ENCODE measurements at regions not wholly inside any gene's neighbourhood (a gene's known extent, or its start where the extent isn't known, plus 50 kb on each side); places are given as distances from the start of the nearest gene placed in this dataset.

- Histone ChIP-seq H3K9me3 (replicated peaks; ENCODE audit: control insufficient read depth, insufficient read depth, low read length) (no peaks in the 10 kb centered on the region; the same call in 2 of the 3 replicates), H3K79me2 (ENCODE audit: control insufficient read depth, insufficient read depth, low read length) (no peaks in the 10 kb centered on the region), H3K4me2 (ENCODE audit: control insufficient read depth, insufficient read depth) (no peak overlapping the region), H2AFZ (ENCODE audit: control insufficient read depth, low read depth, low read length) (no peak overlapping the region), H4K20me1 (ENCODE audit: control insufficient read depth, insufficient read depth) (no peaks in the 10 kb centered on the region), H3K4me3 (no peak overlapping the region), H3K27ac (ENCODE audit: control insufficient read depth, insufficient read depth) (no peak overlapping the region), H3K27me3 (replicated peaks in 1 of 2; ENCODE audit: control insufficient read depth in 2 of 2, insufficient read depth in 2 of 2, low read length in 1 of 2) (peaks cover 0 to 3% of the 10 kb centered on the region in 2 experiments; a peak in 1 of 4 replicates), H3K9ac (ENCODE audit: control insufficient read depth, insufficient read depth, low read length) (no peak overlapping the region), H3K4me1 (ENCODE audit: control insufficient read depth, insufficient read depth, low read length) (no peaks in the 10 kb centered on the region), H3K36me3 (ENCODE audit: control insufficient read depth in 2 of 2, insufficient read depth in 2 of 2, low read length in 1 of 2) (no peaks in the 10 kb centered on the region)
- ChIA-PET RAD21 (ENCODE audit: unreplicated experiment) (no interaction called here), SMC1A (ENCODE audit: uncharacterized antibody, unreplicated experiment) (no interaction called here), CTCF (no interaction called here), POLR2A (no interaction called here)
- no peak for DNase-seq (ENCODE audit: low read depth, low spot score)
- WGBS (ENCODE audit: insufficient coverage, insufficient replicate concordance, low lambda C conversion rate, missing lambda C conversion rate), result 26% methylated on average over 3 of the region's 3 CpGs
- no peak for ATAC-seq
- TF ChIP-seq SPI1 (IDR thresholded peaks at IDR 0.05; ENCODE audit: borderline replicate concordance, insufficient read depth, low read depth, low read length) (no peak), IRF4 (IDR thresholded peaks at IDR 0.05; ENCODE audit: low read depth, low read length) (no peak), TBL1XR1 (IDR thresholded peaks at IDR 0.05; ENCODE audit: low read depth, low read length) (no peak), NBN (IDR thresholded peaks at IDR 0.05) (no peak), NR2F1 (conservative IDR thresholded peaks at IDR 0.05) (no peak), SMAD5 (IDR thresholded peaks at IDR 0.05; ENCODE audit: low read depth) (no peak), TAF1 (IDR thresholded peaks at IDR 0.05; ENCODE audit: borderline replicate concordance, low read depth, low read length) (no peak), ZSCAN29 (IDR thresholded peaks at IDR 0.05) (no peak), IKZF2 (IDR thresholded peaks at IDR 0.05) (no peak), POLR2AphosphoS2 (IDR thresholded peaks at IDR 0.05; ENCODE audit: low read depth, low read length) (no peak), NKRF (conservative IDR thresholded peaks at IDR 0.05) (no peak), POLR2A (IDR thresholded peaks at IDR 0.05; ENCODE audit: low read depth, low read length) (no peak), GATAD2B (conservative IDR thresholded peaks at IDR 0.05; ENCODE audit: low read depth) (no peak), RUNX3 (IDR thresholded peaks at IDR 0.05; ENCODE audit: low read length) (no peak), E4F1 (IDR thresholded peaks at IDR 0.05; ENCODE audit: borderline replicate concordance, partially characterized antibody) (no peak), CHD2 (IDR thresholded peaks at IDR 0.05; ENCODE audit: borderline replicate concordance, low read depth, low read length) (no peak), KDM1A (IDR thresholded peaks at IDR 0.05; ENCODE audit: borderline replicate concordance) (no peak), BRCA1 (IDR thresholded peaks at IDR 0.05; ENCODE audit: low read depth, low read length) (no peak), E2F4 (IDR thresholded peaks at IDR 0.05; ENCODE audit: low read depth, low read length) (no peak)
- FAIRE-seq, result no peak
- in situ Hi-C loops (cut with MboI), result no loop called here
- no TSS peak for BruUV-seq (replicated peaks)
- intact Hi-C loops (cut with micrococcal nuclease; ENCODE audit: unreplicated experiment), result no loop called here
Observed at GRCh38 chr6:1054653-1055014, 257.3 kb upstream of the FOXQ1 start.

Measured in GM12878 (cell line).